Prostate gland (tissue), 2 donors: ENCODE measurements at regions not wholly inside any gene's neighbourhood (a gene's known extent, or its start where the extent isn't known, plus 50 kb on each side); places are given as distances from the start of the nearest gene placed in this dataset.

Experiments
- CTCF ChIP-seq, 4 experiments: fragments of 200-600 bp in 2 of 4; fragments of 450-650 bp in 2 of 4; sonication (generic) in 2 of 4; IDR thresholded peaks; 1 replicate in 3 of 4; 2 replicates in 1 of 4; pipeline ENCODE4 v1.5.1; 2016 to 2019; ENCODE audit warnings: antibody characterized with exemption in 4 of 4, mild to moderate bottlenecking in 2 of 4, moderate library complexity in 2 of 4
- POLR2A ChIP-seq: fragments of 450-650 bp; IDR thresholded peaks from one replicate; pipeline ENCODE4 v1.6.1; 2016; ENCODE audit warnings: antibody characterized with exemption, mild to moderate bottlenecking
- POLR2AphosphoS5 ChIP-seq: sonication (generic); formaldehyde crosslinking; IDR thresholded peaks from one replicate; pipeline ENCODE4 v1.6.1; 2017; ENCODE audit warnings: antibody characterized with exemption

GRCh38 chr15:62568702-62569101, 403.6 kb upstream of the C2CD4B start:
- TF ChIP-seq CTCF (IDR thresholded peaks at IDR 0.05) (no peak), POLR2A (no peak), POLR2AphosphoS5 (no peak)
